Central memory CD4-positive, alpha-beta T cell (primary cell): ENCODE measurements at regions not wholly inside any gene's neighbourhood (a gene's known extent, or its start where the extent isn't known, plus 50 kb on each side); places are given as distances from the start of the nearest gene placed in this dataset.

Experiments used
- DNase-seq: peaks from one replicate; pipeline ENCODE4 v3.0.0; 2022

GRCh38 chr14:34212172-34212929, 249.7 kb downstream of the SPTSSA start:
- DNase-seq, result no peak

GRCh38 chr14:34211732-34212131, 250.3 kb downstream of the SPTSSA start:
- DNase-seq, result no peak

GRCh38 chr14:34208532-34208931, 253.5 kb downstream of the SPTSSA start:
- DNase-seq, result no peak

- DNase-seq, result no peak
These were observed 254.9 kb upstream of the EGLN3 start for GRCh38 chr14:34205799-34206198.

- no peak for DNase-seq
These were observed 253.9 kb upstream of the EGLN3 start for GRCh38 chr14:34204774-34205173.

- no peak for DNase-seq
These were observed 252.4 kb upstream of the EGLN3 start for GRCh38 chr14:34203251-34203722.

- no peak for DNase-seq
These were observed 251.2 kb upstream of the EGLN3 start for GRCh38 chr14:34201909-34202637.

- DNase-seq, result no peak
These were observed 248.7 kb upstream of the EGLN3 start for GRCh38 chr14:34199585-34199984.

- no peak for DNase-seq
These were observed 247.2 kb upstream of the EGLN3 start for GRCh38 chr14:34198096-34198495.

- no peak for DNase-seq
These were observed 245.1 kb upstream of the EGLN3 start for GRCh38 chr14:34195964-34196363.

- DNase-seq, result no peak
These were observed 239.8 kb upstream of the EGLN3 start for GRCh38 chr14:34190717-34191116.

GRCh38 chr14:34189866-34190265, 239.0 kb upstream of the EGLN3 start:
- DNase-seq, result no peak

- no peak for DNase-seq
These were observed 236.7 kb upstream of the EGLN3 start for GRCh38 chr14:34187519-34188044.

GRCh38 chr14:34187061-34187460, 236.2 kb upstream of the EGLN3 start:
- no peak for DNase-seq

- no peak for DNase-seq
These were observed 233.3 kb upstream of the EGLN3 start for GRCh38 chr14:34184126-34184525.

- DNase-seq, result no peak
These were observed 232.6 kb upstream of the EGLN3 start for GRCh38 chr14:34183478-34183877.

GRCh38 chr14:34181338-34181737, 230.5 kb upstream of the EGLN3 start:
- no peak for DNase-seq

GRCh38 chr14:34180869-34181268, 230.0 kb upstream of the EGLN3 start:
- DNase-seq, result no peak

- no peak for DNase-seq
These were observed 229.6 kb upstream of the EGLN3 start for GRCh38 chr14:34180434-34180833.

- no peak for DNase-seq
These were observed 228.9 kb upstream of the EGLN3 start for GRCh38 chr14:34179727-34180126.

- DNase-seq, result no peak
These were observed 226.6 kb upstream of the EGLN3 start for GRCh38 chr14:34177466-34177865.

GRCh38 chr14:34175574-34175973, 224.7 kb upstream of the EGLN3 start:
- no peak for DNase-seq

GRCh38 chr14:34174973-34175372, 224.1 kb upstream of the EGLN3 start:
- DNase-seq, result no peak

GRCh38 chr14:34173916-34174315, 223.0 kb upstream of the EGLN3 start:
- no peak for DNase-seq
